GM12892 (cell line): ENCODE measurements at regions not wholly inside any gene's neighbourhood (a gene's known extent, or its start where the extent isn't known, plus 50 kb on each side); places are given as distances from the start of the nearest gene placed in this dataset.

Source experiments
- POLR2A ChIP-seq: IDR thresholded peaks from 2 replicates; pipeline ENCODE4 v1.6.1; 2011; ENCODE audit warnings: low read depth, low read length, control low read depth
- POLR2AphosphoS5 ChIP-seq: IDR thresholded peaks from 2 replicates; pipeline ENCODE4 v1.6.1; 2011; ENCODE audit warnings: low read depth, low read length, control low read depth
- TAF1 ChIP-seq: IDR thresholded peaks from 2 replicates; pipeline ENCODE4 v1.6.1; 2011; ENCODE audit warnings: low read depth, mild to moderate bottlenecking, control low read depth, low read length, borderline replicate concordance

DNA sequence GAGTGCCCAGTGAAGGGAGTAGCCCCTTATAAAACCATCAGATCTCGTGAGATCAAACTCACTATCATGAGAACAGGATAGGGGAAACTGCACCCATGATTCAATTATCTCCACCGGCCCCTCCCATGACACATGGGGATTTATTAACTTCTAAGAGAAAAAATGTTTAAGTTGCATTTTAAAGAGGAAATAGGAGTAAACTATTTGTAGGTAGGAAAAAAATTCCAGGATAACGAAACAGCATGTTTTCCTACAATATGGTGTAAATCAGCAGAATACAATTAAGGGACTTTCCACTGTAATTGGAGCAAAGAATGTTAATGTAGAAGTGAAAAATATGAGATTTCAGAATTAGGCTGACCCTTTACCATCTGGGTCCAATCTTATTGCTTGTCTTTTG lies 63.9 kb downstream of the FBXO5 start:
- TF ChIP-seq POLR2AphosphoS5, result no peak
- no peak for TF ChIP-seq TAF1
- no peak for TF ChIP-seq POLR2A
